ENCODE measurements at regions not wholly inside any gene's neighbourhood (a gene's known extent, or its start where the extent isn't known, plus 50 kb on each side); places are given as distances from the start of the nearest gene placed in this dataset.
"Not testable (repeated sequence)": the region's sequence is repeated elsewhere in the genome, so short reads cannot be mapped to it uniquely, and the experiment has no call there.

- DNase-seq: no peak
Measured at GRCh38 chr10:128178302-128178958, 52.2 kb upstream of the MKI67 start.

- no peak for DNase-seq
Measured at GRCh38 chr10:128180843-128181242, 54.6 kb upstream of the MKI67 start.

GRCh38 chr10:128185627-128186026 is 59.4 kb upstream of the MKI67 start:
- DNase-seq: no peak

- no peak for DNase-seq
Measured at GRCh38 chr10:128186959-128187787, 61.0 kb upstream of the MKI67 start.

- DNase-seq: no peak
Measured at GRCh38 chr10:128187788-128188185, 61.6 kb upstream of the MKI67 start.

GRCh38 chr10:128189176-128189575 is 63.0 kb upstream of the MKI67 start:
- no peak for DNase-seq

- no peak for DNase-seq
Measured at GRCh38 chr10:128191847-128192246, 65.6 kb upstream of the MKI67 start.

GRCh38 chr10:128201826-128202225 is 75.6 kb upstream of the MKI67 start:
- DNase-seq: not testable (repeated sequence)

- DNase-seq: no peak
Measured at GRCh38 chr10:128203028-128203427, 76.8 kb upstream of the MKI67 start.

GRCh38 chr10:128205591-128205990 is 79.4 kb upstream of the MKI67 start:
- DNase-seq: not testable (repeated sequence)

- DNase-seq: no peak
Measured at GRCh38 chr10:128206676-128207075, 80.5 kb upstream of the MKI67 start.

GRCh38 chr10:128209862-128210214 is 83.6 kb upstream of the MKI67 start:
- no peak for DNase-seq

- peak in 22 of 58 donors; percentile 8 to 51 (median 32) for DNase-seq
Measured at GRCh38 chr10:128210215-128211063, 84.2 kb upstream of the MKI67 start.

GRCh38 chr10:128211064-128211504 is 84.9 kb upstream of the MKI67 start:
- DNase-seq: no peak

GRCh38 chr10:128211953-128212727 is 85.9 kb upstream of the MKI67 start:
- peak in 55 of 58 donors; percentile 10 to 77 (median 55) for DNase-seq

GRCh38 chr10:128213156-128213555 is 86.9 kb upstream of the MKI67 start:
- no peak for DNase-seq

- no peak for DNase-seq
Measured at GRCh38 chr10:128215733-128216132, 89.5 kb upstream of the MKI67 start.

GRCh38 chr10:128217136-128217535 is 90.9 kb upstream of the MKI67 start:
- no peak for DNase-seq

GRCh38 chr10:128218161-128218560 is 91.9 kb upstream of the MKI67 start:
- no peak for DNase-seq

GRCh38 chr10:128219295-128219694 is 93.1 kb upstream of the MKI67 start:
- DNase-seq: no peak

- no peak for DNase-seq
Measured at GRCh38 chr10:128220021-128220420, 93.8 kb upstream of the MKI67 start.

Measured in anterior cingulate cortex (tissue), 58 donors.